GM18907 (cell line): ENCODE measurements at regions not wholly inside any gene's neighbourhood (a gene's known extent, or its start where the extent isn't known, plus 50 kb on each side); places are given as distances from the start of the nearest gene placed in this dataset.

Experiments used
- ATAC-seq: cut with Tn5 transposase; IDR thresholded peaks from one replicate; pipeline ENCODE4 v1.9.1; 2021; ENCODE audit warnings: mild to moderate bottlenecking, moderate library complexity; ENCODE audit not compliant: unreplicated experiment

DNA sequence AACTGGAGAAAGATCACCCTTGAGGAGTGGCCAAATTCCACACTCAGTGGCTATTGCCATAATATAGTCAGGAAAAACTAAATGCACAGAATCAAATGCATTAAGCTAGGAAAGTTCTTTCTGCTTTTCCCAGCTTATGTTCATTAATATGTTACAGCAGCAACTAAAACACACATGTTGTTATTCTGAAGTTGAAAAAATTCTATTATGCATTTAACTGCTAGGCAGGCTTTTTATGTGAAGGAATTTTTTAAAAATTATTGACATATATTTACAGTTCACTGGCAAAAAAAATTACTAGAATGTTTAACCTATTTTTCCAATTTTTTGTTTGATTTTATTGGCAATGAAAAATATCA lies 135.2 kb upstream of the IL12A start:
- no peak for ATAC-seq

DNA sequence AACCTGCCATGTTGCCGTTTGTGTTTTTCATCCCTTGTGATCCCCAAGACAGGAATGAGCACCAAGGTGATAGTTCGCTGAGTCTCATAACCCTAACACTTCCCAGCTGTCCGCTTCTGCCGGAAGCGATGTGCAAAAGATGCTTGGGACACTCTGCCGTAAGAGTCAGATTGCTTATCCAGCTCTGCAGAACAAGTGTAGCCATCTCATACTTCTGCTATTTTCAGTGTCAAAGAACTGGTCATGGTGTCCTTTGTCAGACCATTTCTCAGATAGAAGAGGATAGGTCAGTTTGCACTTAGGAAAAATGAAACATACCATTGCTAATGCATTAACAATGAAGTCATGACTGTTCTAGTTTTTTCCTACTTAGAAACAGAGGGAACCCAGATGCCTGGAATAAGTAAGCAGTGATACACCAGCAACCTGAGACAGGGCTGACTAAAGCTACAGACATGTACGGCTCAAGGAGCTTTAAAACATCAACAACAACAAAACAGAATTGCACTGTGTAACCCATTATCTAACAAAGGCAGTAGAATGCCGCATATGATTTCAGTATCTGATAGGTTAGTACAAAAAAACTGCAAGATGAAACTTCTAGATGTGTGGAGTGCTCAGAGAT lies 134.0 kb upstream of the IL12A start:
- no peak for ATAC-seq

DNA sequence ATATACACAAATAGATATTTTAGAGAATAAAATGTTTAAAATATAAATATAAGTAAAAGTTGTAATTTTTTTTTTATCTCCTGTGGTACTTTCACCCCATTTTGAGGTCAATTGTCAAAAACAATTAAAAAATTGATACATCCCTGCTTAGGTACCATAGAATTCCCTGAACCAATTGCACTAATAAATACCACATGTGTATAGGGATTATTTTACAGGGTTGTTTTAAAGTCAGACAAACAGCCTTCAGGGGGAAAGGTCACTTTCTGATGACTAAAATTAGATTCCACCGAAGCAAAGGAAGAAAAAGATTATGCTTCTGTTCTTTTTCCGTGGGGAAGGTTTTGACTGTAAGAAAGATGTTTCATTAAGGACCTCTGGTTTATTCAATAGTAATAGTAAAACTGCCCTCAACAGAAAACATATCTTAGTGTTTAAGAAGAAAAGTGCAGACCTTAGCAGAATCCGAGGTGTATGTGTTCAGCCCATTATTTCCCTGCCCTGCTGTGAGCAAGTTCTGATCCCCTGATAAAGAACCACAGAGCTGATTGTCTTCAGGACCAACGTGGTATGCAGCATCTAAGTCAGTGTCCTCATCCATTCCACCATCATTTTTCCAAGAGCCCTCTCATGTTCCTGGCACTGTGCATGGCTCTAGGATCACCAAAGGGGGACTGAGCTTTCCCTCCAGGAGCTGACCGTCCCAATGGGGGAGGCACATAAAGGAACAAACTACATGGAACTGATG lies 132.9 kb upstream of the IL12A start:
- ATAC-seq = no peak

DNA sequence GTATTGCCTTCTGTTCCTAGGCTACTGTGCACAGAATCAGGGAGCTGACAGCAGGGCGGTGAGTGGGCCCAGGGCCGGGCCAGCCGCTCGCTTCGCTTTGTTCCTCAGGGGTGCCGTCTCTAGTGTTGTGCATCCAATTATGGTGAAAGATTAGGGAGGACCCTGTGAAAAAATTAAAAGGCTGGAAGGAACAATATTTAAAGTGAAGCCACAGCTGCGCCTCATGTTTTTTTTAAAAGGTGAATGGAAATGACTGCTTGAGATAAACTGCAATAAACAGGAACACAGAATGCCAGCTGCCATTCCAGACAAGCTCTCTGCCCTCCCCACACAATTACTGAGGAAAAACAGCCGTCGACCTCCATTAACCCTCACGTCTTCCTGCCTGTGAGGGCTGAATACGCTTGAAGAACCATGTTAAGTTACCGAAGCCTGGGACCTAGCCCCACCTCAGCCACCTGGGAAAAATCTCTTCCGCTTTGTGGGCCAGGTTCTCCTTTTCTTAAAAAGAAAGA lies 132.0 kb upstream of the IL12A start:
- ATAC-seq = no peak

DNA sequence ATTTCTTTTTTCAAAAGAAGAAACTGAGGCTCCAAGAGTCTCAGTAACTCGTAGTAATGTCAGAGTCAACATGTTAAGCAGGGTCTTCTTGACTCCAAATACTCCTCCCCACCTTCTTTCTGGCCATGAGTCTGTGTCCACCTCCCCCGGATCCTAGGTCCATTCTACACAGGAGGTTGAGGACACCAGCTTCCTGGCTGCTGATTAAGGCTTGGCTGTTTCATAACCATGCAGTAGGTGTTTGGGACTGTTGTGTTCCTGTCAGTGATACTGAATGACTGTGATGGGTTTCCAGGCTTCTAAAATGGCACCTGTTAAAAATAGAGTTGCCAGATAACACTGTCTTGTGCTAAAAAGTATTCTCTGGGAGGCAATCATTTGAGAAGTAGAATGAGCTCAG lies 130.8 kb upstream of the IL12A start:
- no peak for ATAC-seq

DNA sequence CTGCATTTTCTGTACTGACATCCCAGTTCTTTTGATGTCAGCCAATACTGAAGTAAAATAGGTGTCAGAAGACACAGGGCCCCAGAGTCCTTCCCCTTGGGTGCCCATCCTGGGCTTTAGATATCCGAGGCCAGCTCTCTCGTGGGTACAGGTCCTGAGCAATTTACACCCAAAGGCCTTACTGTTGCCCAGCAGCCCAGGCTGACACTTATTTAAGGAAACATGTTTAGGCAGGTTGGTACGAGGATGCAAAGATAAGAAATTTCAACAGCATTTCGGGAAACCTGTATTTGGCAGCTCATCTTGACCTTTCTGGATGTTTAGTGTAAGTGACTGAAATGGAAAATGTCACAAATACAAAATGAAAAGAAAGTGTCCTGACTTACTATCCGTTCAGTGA lies 130.0 kb upstream of the IL12A start:
- no peak for ATAC-seq

DNA sequence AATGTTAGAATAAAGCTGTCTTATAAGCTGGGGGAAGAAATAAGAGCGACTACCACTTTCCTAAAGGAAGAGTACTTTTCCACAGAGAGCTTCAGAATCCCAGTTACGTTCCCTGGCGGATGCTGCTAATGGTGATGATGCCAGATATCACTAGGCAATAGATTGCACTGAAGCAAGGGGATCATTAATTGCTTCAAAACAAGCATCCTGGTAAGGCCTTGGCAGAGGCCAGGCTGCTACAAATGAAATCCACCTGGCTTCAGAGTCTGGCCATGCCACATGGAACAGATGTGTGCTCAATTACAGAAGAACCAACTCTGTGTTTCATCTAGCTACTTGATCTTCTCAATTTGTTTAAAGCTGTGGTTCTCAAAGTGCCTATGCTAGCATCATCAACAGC lies 129.2 kb upstream of the IL12A start:
- no peak for ATAC-seq

DNA sequence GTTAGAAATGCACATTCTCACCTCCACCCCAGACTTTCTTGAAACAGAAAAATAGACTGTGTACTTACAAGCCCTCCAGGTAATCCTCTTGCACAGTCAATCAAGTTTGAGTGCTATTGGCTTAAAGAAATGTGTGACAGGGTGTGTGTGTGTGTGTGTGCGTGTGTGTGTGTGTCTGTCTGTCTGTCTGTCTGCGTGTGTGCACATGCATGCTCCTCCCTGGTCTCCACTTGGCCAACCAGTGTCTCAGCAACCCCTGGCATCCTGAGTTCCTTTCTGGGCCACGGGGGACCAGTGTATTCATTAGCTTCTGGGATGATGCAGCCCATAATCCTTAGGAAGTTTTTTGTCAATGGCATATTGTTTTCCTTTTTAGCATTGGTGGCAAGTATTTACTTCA lies 128.8 kb upstream of the IL12A start:
- ATAC-seq = no peak

DNA sequence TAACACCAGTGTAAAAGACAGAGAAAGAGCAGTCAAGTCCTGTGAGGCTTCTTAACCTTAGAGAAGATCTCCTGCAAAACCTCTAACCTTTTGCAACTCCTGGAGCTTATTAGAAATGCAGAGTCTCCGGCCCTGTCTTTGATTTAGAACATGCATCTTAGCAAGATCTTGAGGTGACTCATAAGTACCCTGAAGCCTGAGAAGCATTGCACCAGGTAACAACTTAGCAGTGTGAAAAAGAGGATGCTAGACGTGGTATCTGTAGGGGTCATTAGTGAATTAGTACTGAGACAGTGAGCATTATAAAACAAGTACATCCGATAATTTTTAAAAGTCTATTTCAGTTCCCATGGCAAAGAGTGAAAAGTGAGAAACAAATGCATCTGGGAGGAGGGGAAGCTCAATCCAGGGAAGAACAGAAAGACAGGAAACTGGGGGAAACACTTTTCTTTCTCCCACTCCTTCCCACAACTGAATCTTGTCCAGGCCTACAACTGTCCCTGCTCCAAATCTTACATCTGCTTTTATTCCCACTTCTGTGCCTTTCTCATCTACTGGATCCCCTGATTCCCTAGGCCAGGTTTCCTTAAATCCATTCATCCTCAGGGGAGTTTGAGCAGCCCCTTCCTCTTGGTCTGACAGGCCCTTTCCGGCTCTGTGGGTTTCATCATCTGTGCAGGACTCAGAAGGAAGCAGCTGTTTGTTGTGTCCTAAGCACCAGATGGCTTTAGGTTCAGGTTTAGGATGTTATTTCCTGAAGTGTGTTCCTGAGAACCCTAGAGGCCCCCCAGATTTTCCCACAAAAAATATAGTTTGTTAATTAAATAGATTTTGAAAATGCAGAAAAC lies 128.1 kb upstream of the IL12A start:
- ATAC-seq = no peak

DNA sequence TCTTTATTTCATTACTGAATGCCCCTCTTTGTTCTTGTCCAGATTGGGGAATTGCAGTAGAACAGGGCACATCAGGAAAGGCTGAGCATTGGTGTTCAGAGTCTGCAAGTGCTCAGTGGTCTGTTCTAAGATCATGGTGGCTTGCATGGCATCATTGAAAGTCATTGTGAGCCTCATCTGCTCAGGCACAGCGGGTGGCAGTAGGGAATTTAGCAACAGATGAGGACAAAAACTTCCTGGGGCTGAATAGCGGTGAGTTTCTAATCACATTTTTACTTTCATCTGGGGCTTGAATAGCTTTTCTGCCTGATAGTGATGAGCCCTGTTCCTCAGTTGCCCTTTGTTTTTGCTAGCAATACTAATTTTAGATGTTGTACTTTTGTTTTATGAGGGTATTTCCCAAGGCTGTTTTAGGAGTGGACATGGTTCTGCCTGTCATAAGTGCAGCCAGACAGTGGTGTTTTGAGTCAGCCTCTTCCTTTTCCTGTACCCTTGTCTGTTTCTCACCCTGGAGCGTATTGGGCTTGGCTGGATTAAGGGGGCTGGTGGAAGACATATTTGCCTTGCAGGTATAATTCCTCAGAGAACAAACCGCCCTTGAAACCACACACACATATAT lies 127.2 kb upstream of the IL12A start:
- peak; percentile 86 for ATAC-seq

DNA sequence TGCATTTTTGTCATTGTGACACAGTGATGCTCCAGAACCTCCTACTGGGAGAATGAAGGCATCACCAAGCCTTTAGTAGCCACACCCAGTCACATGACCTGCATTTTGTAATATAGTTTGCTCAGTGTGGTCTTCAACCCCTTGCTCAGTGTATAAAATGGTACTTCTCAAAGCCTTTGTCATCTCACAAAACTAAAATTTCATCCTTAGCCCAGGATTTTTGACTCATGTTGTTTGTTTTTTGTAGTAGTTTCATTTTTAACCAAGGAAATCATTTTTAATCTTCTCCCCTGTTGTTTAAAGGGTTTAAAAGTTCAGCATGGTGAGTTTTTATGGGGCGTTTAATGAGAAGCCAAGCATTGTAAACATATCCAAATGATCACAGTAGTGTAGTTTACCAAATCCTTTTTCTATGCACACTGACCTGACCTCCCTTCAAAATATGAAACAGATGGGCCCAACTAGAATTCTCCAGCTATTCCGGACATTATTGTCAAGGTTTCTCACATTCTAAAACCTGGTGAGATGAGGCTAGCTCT lies 123.5 kb upstream of the IL12A start:
- ATAC-seq = no peak

DNA sequence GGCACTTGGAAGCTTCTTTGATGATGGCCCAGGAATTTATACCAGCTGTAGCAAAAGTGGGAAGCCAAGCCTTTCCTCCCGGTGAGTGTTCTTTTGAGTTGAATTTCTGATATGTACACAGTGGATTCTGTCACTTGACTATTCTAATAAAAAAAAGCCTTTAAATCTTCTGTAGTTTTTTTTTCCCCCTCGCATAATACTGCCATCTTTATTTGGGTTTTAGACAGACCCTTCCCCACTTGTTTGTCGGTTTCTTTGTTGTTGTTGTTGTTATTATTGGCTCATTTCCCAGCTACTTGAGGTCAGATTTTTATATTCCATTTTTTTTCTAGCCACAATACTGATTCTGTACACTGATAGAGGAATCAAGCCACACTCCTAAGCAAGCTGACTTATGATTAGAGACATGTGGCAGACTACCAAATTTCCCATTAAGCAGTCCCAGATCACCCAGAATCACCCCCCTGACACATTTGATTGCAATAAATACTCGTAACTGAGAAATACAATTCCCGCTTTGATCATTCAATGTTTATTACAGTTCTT lies 122.4 kb upstream of the IL12A start:
- no peak for ATAC-seq

DNA sequence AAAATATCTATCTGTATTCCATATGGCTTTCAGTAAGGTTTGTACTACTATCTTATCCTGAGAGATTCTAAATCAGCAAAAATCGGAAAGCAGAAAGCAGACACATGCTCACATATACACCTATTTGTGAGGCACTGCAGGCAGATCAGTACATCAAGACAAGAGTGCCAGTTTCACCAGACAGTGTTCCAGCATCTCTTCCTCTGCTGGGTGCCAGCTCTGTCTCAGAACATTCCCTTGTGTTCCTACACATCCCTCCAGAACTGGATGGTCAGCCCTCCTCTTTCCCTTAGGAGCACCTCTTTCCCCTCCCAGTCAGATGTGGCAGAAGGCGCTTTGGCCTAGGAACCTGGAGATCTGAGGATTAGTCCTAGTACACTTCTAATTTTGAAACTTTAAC lies 121.3 kb upstream of the IL12A start:
- no peak for ATAC-seq

DNA sequence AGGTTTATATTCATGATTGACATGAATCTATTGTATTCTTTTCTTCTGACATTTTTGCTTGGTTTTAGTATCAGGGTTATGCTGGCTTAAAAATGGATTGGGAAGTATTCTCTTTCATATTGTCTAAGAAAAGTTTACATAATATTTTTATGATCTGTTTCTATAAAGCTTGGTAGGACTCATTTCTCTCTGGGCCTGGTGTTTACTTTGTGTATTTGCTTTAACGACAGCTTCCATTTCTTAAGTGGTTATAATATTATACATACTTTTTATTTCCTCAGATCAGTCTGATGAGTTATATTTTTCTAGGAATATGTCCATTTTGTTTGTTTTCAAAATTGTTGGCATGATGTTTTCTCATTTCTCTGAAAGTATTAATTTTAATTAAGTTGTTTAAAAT lies 117.9 kb upstream of the IL12A start:
- no peak for ATAC-seq

DNA sequence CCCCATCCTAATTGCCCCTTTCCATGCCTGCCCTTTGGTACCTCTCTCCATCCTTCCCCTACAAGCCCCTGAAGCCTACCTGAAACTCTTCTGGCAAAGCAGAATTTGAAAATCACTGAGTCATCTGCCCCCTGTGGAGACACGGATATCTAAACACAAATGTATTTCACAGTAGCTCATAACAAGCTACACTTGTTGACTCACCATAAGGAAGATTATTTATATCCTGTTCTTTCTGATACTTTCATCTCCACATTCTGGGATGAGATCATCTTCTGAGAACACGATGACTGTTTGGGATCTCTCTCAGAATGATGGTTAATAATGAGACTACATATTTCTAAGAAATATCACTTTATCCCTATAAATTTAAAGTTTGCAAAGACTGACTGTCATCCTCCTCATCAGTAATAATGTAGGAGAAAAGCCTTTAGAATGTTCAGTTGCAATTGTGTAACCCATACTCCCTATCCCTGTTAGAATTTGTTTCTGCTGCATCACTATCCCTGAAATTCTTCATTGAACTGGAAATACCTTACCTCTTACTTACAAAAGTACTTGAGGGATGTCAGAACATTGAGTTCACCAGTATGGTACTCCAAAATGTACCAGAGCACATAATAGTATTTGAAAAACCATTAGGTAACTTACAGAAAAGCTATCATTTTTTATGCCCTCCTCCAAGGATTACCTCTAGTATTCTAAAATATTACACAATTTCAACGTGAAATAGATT lies 116.1 kb upstream of the IL12A start:
- ATAC-seq = peak; percentile 44

DNA sequence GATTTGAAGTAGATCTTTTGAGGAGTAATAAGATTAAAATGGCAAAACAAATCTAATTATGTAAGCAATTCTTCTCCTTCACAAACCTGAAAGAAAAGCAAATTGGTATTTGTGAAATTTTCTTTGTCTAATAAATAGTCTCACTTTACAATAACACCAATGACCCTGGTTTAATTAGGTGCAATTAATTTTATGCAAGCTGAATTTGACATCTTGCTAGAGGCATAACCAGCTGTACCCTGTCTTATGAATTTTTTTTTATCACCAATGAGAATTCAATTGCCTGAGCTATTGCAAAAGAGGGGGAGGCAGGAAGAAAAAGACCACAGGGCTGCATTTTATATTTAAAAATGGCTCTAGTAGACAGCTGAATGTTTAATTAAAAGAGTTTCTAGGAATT lies 113.5 kb upstream of the IL12A start:
- no peak for ATAC-seq

DNA sequence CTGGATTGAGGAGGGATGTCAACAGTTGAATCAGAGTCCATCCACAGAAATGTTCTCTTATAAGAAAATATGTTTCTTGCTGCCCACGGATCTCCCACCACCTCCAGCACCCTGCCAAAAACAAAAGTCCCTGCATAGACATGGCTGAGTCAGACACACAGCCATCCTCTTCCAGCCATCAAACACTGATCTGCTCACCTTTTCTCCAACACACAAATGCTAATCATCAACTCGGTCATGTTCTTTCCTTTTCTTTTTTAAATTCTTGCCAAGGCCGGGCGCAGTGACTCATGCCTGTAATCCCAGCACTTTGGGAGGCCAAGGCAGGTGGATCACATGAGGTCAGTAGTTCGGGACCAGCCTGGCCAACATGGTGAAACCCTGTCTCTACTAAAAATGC lies 110.7 kb upstream of the IL12A start:
- ATAC-seq = no peak

DNA sequence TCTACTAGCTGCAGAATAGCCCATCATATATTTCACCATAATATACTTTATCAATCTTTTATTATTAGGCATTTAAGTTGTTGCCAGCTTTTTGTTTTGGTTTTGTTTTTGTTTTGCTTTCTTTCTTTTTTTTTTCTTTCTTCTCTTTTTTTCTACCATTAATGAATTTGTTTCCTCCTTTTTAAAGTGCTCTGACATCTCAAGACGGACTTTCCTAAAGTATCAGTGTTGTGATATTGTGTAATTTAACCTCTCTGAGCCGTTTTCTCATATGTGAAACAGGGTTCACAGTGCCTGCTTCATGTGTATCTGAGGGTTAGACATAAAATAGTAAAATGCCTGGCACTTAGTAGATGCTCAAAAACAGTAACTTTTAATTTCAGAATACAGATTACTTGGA lies 109.5 kb upstream of the IL12A start:
- no peak for ATAC-seq

DNA sequence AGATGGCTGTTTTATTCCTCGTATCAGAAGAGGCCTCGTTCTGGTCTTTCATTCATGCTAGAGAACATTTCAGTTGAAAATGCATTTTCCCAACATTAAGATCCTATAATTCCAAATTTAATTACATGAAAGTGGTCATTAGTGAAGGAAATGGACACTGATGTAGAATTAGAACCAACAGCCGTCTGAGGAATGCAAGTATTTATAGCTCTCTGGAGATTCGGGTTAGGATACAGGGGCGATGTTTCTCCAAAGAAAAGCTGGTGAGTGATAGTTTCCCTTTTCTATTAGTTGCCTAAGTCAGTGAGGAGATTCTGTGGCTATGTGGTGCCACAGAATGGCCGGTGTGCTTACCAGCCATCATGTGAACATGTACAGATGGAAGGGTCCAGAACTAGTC lies 109.0 kb upstream of the IL12A start:
- ATAC-seq = no peak

DNA sequence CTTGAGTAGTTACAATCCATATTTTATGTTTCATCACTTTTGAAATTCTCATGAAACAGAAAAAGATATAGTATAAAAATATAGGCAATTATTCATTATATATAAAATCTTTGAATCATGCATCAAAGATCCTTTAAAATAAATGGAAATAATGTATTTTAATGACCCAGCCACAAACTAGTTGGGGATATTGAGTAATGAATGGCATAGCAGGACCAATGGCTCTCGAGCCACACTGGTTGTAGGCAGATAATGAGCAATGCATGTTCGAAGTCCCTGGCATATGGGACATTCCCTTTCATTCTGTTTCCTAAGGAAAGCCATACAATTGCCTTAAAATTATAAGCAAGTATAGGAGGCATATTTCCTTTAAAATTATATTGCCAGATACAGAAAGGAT lies 107.4 kb upstream of the IL12A start:
- no peak for ATAC-seq
